Uterus (tissue), 2 donors: ENCODE measurements at regions not wholly inside any gene's neighbourhood (a gene's known extent, or its start where the extent isn't known, plus 50 kb on each side); places are given as distances from the start of the nearest gene placed in this dataset.

Source experiments
- CTCF ChIP-seq, 4 experiments: fragments of 200-600 bp in 2 of 4; fragments of 450-650 bp in 2 of 4; sonication (generic) in 2 of 4; IDR thresholded peaks; one replicate each; pipeline ENCODE4 v1.5.1; 2016 to 2019; ENCODE audit warnings: antibody characterized with exemption in 4 of 4, mild to moderate bottlenecking in 2 of 4, moderate library complexity in 1 of 4
- POLR2A ChIP-seq, 2 donors: fragments of 450-650 bp; IDR thresholded peaks; one replicate each; pipeline ENCODE4 v1.6.1; 2016; ENCODE audit warnings: antibody characterized with exemption in 2 of 2, mild to moderate bottlenecking in 1 of 2, moderate library complexity in 1 of 2

GRCh38 chr1:194968916-194969315 is 1639.3 kb downstream of the KCNT2 start:
- no peak for TF ChIP-seq CTCF (IDR thresholded peaks at IDR 0.05)
- TF ChIP-seq POLR2A (IDR thresholded peaks at IDR 0.05) = no peak
